ENCODE measurements at regions not wholly inside any gene's neighbourhood (a gene's known extent, or its start where the extent isn't known, plus 50 kb on each side); places are given as distances from the start of the nearest gene placed in this dataset.

DNA sequence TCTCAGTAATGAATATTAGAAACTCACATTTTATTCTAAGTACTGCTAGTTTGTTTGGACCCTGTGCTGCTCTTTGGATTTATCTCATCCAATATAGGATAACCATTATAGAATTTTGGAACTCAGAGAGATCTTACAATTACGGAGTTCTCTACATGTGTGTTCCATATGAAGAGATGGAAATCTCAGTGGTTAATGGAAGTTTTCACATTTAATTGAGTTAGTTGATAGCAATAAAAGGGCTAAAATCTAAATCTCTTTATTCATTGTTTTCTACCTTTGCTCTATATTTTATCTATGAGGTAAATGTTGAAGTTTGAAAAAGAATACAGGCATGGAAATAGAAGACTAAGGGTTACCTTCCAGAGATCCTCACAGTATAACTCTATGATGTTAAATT is 558.0 kb upstream of the KIF2B start:
- TF ChIP-seq, protein P1, sequence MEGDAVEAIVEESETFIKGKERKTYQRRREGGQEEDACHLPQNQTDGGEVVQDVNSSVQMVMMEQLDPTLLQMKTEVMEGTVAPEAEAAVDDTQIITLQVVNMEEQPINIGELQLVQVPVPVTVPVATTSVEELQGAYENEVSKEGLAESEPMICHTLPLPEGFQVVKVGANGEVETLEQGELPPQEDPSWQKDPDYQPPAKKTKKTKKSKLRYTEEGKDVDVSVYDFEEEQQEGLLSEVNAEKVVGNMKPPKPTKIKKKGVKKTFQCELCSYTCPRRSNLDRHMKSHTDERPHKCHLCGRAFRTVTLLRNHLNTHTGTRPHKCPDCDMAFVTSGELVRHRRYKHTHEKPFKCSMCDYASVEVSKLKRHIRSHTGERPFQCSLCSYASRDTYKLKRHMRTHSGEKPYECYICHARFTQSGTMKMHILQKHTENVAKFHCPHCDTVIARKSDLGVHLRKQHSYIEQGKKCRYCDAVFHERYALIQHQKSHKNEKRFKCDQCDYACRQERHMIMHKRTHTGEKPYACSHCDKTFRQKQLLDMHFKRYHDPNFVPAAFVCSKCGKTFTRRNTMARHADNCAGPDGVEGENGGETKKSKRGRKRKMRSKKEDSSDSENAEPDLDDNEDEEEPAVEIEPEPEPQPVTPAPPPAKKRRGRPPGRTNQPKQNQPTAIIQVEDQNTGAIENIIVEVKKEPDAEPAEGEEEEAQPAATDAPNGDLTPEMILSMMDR (IDR thresholded peaks at IDR 0.05): no peak
- TF ChIP-seq POLR2A (IDR thresholded peaks at IDR 0.05): no peak
